ENCODE measurements at regions not wholly inside any gene's neighbourhood (a gene's known extent, or its start where the extent isn't known, plus 50 kb on each side); places are given as distances from the start of the nearest gene placed in this dataset.

GRCh38 chr18:10052871-10053270 lies 139.1 kb downstream of the VAPA start:
- Histone ChIP-seq H3K4me3 (replicated peaks; ENCODE audit: insufficient read depth, low read length) (no peak overlapping the region), H3K27ac (replicated peaks) (no peak overlapping the region), H3K27me3 (ENCODE audit: insufficient read depth, poor library complexity, severe bottlenecking) (peaks cover 2% of the 10 kb centered on the region)
- no peak for DNase-seq (ENCODE audit: low read depth in 1 of 2, low spot score in 1 of 2)
- TF ChIP-seq POLR2AphosphoS5 (IDR thresholded peaks at IDR 0.05; ENCODE audit: low read depth) = no peak
- no peak for TF ChIP-seq GABPA (IDR thresholded peaks at IDR 0.05; ENCODE audit: low read depth)
- TF ChIP-seq CTCF (IDR thresholded peaks at IDR 0.05; ENCODE audit: insufficient read depth, low read length) = no peak
- TF ChIP-seq SPI1 (IDR thresholded peaks at IDR 0.05; ENCODE audit: borderline replicate concordance, low read depth) = no peak
- TF ChIP-seq REST (IDR thresholded peaks at IDR 0.05; ENCODE audit: insufficient replicate concordance, low read depth) = no peak

- Histone ChIP-seq H3K27me3 (ENCODE audit: insufficient read depth, poor library complexity, severe bottlenecking) (peaks cover 2% of the 10 kb centered on the region), H3K4me3 (replicated peaks; ENCODE audit: insufficient read depth, low read length) (no peak overlapping the region), H3K27ac (replicated peaks) (no peak overlapping the region)
- DNase-seq (ENCODE audit: low read depth in 1 of 2, low spot score in 1 of 2) = no peak
- TF ChIP-seq REST (IDR thresholded peaks at IDR 0.05; ENCODE audit: insufficient replicate concordance, low read depth) (no peak), POLR2AphosphoS5 (IDR thresholded peaks at IDR 0.05; ENCODE audit: low read depth) (no peak), CTCF (IDR thresholded peaks at IDR 0.05; ENCODE audit: insufficient read depth, low read length) (no peak), SPI1 (IDR thresholded peaks at IDR 0.05; ENCODE audit: borderline replicate concordance, low read depth) (no peak), GABPA (IDR thresholded peaks at IDR 0.05; ENCODE audit: low read depth) (no peak)
Measured at GRCh38 chr18:10053861-10054260, 140.0 kb downstream of the VAPA start.

- H3K27ac ChIP-seq (replicated peaks) = no peak overlapping the region
- no peak for TF ChIP-seq GABPA (IDR thresholded peaks at IDR 0.05; ENCODE audit: low read depth)
- TF ChIP-seq CTCF (IDR thresholded peaks at IDR 0.05; ENCODE audit: insufficient read depth, low read length) = no peak
- TF ChIP-seq SPI1 (IDR thresholded peaks at IDR 0.05; ENCODE audit: borderline replicate concordance, low read depth) = no peak
- no peak for TF ChIP-seq REST (IDR thresholded peaks at IDR 0.05; ENCODE audit: insufficient replicate concordance, low read depth)
- no peak for TF ChIP-seq POLR2AphosphoS5 (IDR thresholded peaks at IDR 0.05; ENCODE audit: low read depth)
Measured at GRCh38 chr18:10054366-10054765, 140.6 kb downstream of the VAPA start.

More at GRCh38 chr18:10054366-10054765, 140.6 kb downstream of the VAPA start:
- Histone ChIP-seq H3K4me3 (replicated peaks; ENCODE audit: insufficient read depth, low read length) (no peak overlapping the region), H3K27me3 (ENCODE audit: insufficient read depth, poor library complexity, severe bottlenecking) (peaks cover 4% of the 10 kb centered on the region)
- no peak for DNase-seq (ENCODE audit: low read depth in 1 of 2, low spot score in 1 of 2)

Measured in HL-60 (cell line).